ENCODE measurements at regions not wholly inside any gene's neighbourhood (a gene's known extent, or its start where the extent isn't known, plus 50 kb on each side); places are given as distances from the start of the nearest gene placed in this dataset.
"Not testable (repeated sequence)": the region's sequence is repeated elsewhere in the genome, so short reads cannot be mapped to it uniquely, and the experiment has no call there.

DNA sequence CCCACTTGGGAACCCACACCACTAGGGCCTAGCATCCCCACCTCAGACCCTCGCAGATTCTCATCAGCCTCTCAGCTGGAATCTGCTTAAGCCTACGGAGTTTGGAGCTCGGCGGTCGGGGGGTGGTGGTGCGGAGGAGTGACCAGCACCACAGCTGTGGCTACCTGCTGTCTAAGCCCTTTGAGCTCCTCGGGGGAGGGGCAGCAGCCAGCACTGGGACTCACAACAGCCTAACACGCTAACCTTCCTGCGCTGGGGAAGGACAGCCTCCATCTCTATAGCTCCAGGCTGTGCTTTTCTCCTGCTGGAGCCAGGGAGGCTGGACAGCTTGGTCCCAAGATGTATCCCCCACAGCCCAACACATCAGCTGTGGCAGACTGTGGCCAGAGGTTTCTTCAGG, 281.5 kb downstream of the USP46 start:
- DNase-seq (no peak), ATAC-seq (ENCODE audit: low read depth in 2 of 2) (no peak)
- Mint-ChIP-seq H3K27me3 (no peaks in the 10 kb centered on the region), H3K9me3 (peaks cover 0 to 5% (median 0%) of the 10 kb centered on the region in 7 donors), H3K4me3 (no peak overlapping the region), H3K27ac (no peak overlapping the region), H3K36me3 (no peaks in the 10 kb centered on the region), H3K4me1 (no peaks in the 10 kb centered on the region)
- no peak overlapping the region for H3K4me3 ChIP-seq (ENCODE audit: low read depth, low read length)
- H3K9me3 ChIP-seq (ENCODE audit: control insufficient read depth in 2 of 2, low read length in 2 of 2) = no peaks in the 10 kb centered on the region
- H3K27me3 ChIP-seq (ENCODE audit: control insufficient read depth, insufficient read depth, low read length) = no peaks in the 10 kb centered on the region
- H3K27ac ChIP-seq (ENCODE audit: insufficient read depth, low read length, poor library complexity, severe bottlenecking) = no peak overlapping the region
- no peaks in the 10 kb centered on the region for H3K4me1 ChIP-seq (ENCODE audit: control insufficient read depth, insufficient read depth, low read length, poor library complexity, severe bottlenecking)
- no peaks in the 10 kb centered on the region for H3K36me3 ChIP-seq (ENCODE audit: control insufficient read depth, insufficient read depth, low read length)

DNA sequence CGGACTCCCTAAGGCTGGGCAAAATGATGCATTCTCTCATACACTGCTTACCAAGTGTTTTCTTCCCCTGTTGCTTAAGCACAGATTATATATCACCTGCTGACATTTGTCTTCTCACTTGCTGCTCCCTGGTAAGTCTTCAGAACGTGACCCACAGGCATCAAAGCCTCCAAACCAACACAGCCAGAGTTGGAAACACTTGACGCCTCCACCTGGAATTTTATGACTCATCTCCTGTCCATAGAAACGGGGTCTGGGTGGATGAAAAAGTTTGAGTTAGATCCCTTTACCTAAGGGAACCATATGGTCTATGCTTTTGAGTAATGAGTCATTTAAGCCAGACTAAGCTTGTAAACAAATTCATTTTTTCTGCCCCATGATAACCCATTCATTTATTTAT, 251.6 kb downstream of the USP46 start:
- H3K4me1 ChIP-seq (ENCODE audit: control insufficient read depth, insufficient read depth, low read length, poor library complexity, severe bottlenecking) = no peaks in the 10 kb centered on the region
- Mint-ChIP-seq H3K27ac (peak overlapping the region in 1 of 3 donors; percentile 17), H3K4me1 (no peaks in the 10 kb centered on the region), H3K36me3 (no peaks in the 10 kb centered on the region), H3K27me3 (no peaks in the 10 kb centered on the region), H3K4me3 (no peak overlapping the region), H3K9me3 (peaks cover 0 to 14% (median 6%) of the 10 kb centered on the region in 7 donors)
- no peak overlapping the region for H3K4me3 ChIP-seq (ENCODE audit: low read depth, low read length)
- DNase-seq (no peak), ATAC-seq (ENCODE audit: low read depth in 2 of 2) (no peak)
- H3K9me3 ChIP-seq (ENCODE audit: control insufficient read depth in 2 of 2, low read length in 2 of 2) = peaks cover 2 to 11% of the 10 kb centered on the region in 2 experiments
- H3K27me3 ChIP-seq (ENCODE audit: control insufficient read depth, insufficient read depth, low read length) = no peaks in the 10 kb centered on the region
- H3K36me3 ChIP-seq (ENCODE audit: control insufficient read depth, insufficient read depth, low read length) = no peaks in the 10 kb centered on the region
- H3K27ac ChIP-seq (ENCODE audit: insufficient read depth, low read length, poor library complexity, severe bottlenecking) = no peak overlapping the region

DNA sequence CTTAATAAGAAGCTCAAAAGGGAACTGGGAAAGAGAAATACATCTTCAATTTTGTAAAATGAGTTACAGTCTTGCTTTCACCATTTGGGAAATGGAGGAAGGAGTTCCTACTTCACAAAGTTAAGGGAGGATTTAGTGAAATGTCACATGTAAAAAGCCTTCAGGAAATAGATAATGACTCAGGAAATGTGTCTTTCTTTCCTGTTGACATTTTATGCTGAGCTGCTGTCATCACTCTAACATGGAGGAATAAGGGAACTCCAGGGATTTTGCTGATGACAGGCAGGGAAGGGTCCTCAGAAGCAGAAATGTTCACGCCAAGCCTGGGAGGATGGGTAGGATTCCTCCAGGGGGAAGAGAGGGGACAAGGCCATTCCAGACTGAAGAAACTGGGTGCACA, 251.1 kb downstream of the USP46 start:
- Mint-ChIP-seq H3K4me1 (no peaks in the 10 kb centered on the region), H3K9me3 (peaks cover 0 to 15% (median 6%) of the 10 kb centered on the region in 7 donors), H3K4me3 (no peak overlapping the region), H3K36me3 (no peaks in the 10 kb centered on the region), H3K27me3 (no peaks in the 10 kb centered on the region), H3K27ac (no peak overlapping the region)
- Histone ChIP-seq H3K4me3 (ENCODE audit: low read depth, low read length) (no peak overlapping the region), H3K27ac (ENCODE audit: insufficient read depth, low read length, poor library complexity, severe bottlenecking) (no peak overlapping the region), H3K27me3 (ENCODE audit: control insufficient read depth, insufficient read depth, low read length) (no peaks in the 10 kb centered on the region), H3K36me3 (ENCODE audit: control insufficient read depth, insufficient read depth, low read length) (no peaks in the 10 kb centered on the region), H3K9me3 (ENCODE audit: control insufficient read depth in 2 of 2, low read length in 2 of 2) (peaks cover 2 to 11% of the 10 kb centered on the region in 2 experiments), H3K4me1 (ENCODE audit: control insufficient read depth, insufficient read depth, low read length, poor library complexity, severe bottlenecking) (no peaks in the 10 kb centered on the region)
- ATAC-seq (ENCODE audit: low read depth in 2 of 2) (no peak), DNase-seq (no peak)

DNA sequence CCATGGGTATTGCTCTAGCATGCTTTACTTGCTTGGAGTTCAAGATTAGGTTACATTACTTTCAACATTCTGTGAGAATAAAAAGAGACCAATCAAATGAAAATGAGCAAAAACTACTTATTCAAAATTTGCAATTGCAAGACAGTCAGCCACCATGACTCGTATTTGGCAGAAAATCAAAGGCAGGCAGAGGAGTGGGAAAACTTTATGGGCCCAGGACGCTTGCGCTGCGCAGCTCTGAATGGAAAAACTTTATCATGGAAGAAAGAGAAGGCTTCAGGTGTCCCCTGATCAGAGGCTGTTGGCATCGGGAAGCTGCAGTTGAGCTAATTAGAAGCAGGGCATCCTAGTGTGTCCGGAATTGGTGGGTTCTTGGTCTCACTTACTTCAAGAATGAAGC, 250.6 kb downstream of the USP46 start:
- Mint-ChIP-seq H3K27ac (no peak overlapping the region), H3K27me3 (no peaks in the 10 kb centered on the region)
- ATAC-seq (ENCODE audit: low read depth in 2 of 2) = no peak

DNA sequence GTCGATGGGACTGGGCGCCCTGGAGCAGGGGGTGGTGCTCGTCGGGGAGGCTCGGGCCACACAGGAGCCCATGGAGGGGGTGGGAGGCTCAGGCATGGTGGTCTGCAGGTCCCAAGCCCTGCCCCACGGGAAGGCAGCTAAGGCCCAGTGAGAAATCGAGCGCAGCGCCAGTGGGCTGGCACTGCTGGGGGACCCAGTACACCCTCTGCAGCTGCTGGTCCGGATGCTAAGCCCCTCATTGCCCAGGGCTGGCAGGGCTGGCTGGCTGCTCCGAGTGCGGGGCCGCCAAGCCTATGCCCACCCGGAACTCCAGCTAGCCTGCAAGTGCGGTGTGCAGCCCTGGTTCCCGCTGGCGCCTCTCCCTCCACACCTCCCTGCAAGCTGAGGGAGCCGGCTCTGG, 249.3 kb downstream of the USP46 start:
- not testable (repeated sequence) for DNase-seq; ATAC-seq (ENCODE audit: low read depth in 2 of 2); H3K27ac ChIP-seq (ENCODE audit: insufficient read depth, low read length, poor library complexity, severe bottlenecking); H3K27ac Mint-ChIP-seq; H3K4me1 ChIP-seq (ENCODE audit: control insufficient read depth, insufficient read depth, low read length, poor library complexity, severe bottlenecking); H3K4me1 Mint-ChIP-seq; H3K36me3 Mint-ChIP-seq; H3K27me3 Mint-ChIP-seq; H3K4me3 Mint-ChIP-seq; H3K27me3 ChIP-seq (ENCODE audit: control insufficient read depth, insufficient read depth, low read length); H3K4me3 ChIP-seq (ENCODE audit: low read depth, low read length); H3K36me3 ChIP-seq (ENCODE audit: control insufficient read depth, insufficient read depth, low read length)
- H3K9me3 ChIP-seq (ENCODE audit: control insufficient read depth in 2 of 2, low read length in 2 of 2) = peaks cover 2 to 11% of the 10 kb centered on the region in 2 experiments
- H3K9me3 Mint-ChIP-seq = peaks cover 0 to 18% (median 6%) of the 10 kb centered on the region in 7 donors

More for the DNA sequence above, 250.6 kb downstream of the USP46 start:
- no peak overlapping the region for H3K4me3 Mint-ChIP-seq
- peaks cover 0 to 16% (median 6%) of the 10 kb centered on the region in 7 donors for H3K9me3 Mint-ChIP-seq
- no peaks in the 10 kb centered on the region for H3K36me3 Mint-ChIP-seq
- no peak overlapping the region for H3K27ac ChIP-seq (ENCODE audit: insufficient read depth, low read length, poor library complexity, severe bottlenecking)
- DNase-seq = no peak
- H3K36me3 ChIP-seq (ENCODE audit: control insufficient read depth, insufficient read depth, low read length) = no peaks in the 10 kb centered on the region
- H3K27me3 ChIP-seq (ENCODE audit: control insufficient read depth, insufficient read depth, low read length) = no peaks in the 10 kb centered on the region
- no peaks in the 10 kb centered on the region for H3K4me1 ChIP-seq (ENCODE audit: control insufficient read depth, insufficient read depth, low read length, poor library complexity, severe bottlenecking)
- no peak overlapping the region for H3K4me3 ChIP-seq (ENCODE audit: low read depth, low read length)
- peaks cover 2 to 11% of the 10 kb centered on the region in 2 experiments for H3K9me3 ChIP-seq (ENCODE audit: control insufficient read depth in 2 of 2, low read length in 2 of 2)
- no peaks in the 10 kb centered on the region for H3K4me1 Mint-ChIP-seq

DNA sequence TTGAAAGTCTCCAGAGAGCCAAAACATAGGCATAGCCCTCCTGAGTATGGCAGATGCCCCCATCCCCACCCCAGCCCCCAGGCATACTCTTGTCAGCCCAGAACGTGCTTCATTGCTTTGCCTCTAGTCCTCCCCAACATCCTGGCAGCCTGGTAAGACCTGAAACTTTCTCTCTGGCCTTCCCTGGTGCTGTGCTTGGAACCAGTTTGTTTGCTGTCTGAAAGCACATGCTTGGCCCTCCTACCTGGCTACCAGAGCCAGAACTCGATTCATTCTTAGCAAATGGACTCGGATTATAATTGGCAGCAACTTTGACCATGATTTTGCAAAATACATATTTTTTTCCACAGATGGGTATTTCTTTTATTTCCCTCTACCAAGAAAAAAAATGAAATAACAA, 248.1 kb downstream of the USP46 start:
- no peaks in the 10 kb centered on the region for H3K4me1 Mint-ChIP-seq
- H3K36me3 Mint-ChIP-seq = no peaks in the 10 kb centered on the region
- no peak overlapping the region for H3K27ac Mint-ChIP-seq
- no peak for ATAC-seq (ENCODE audit: low read depth in 2 of 2)
- Histone ChIP-seq H3K9me3 (ENCODE audit: control insufficient read depth in 2 of 2, low read length in 2 of 2) (peaks cover 2 to 11% of the 10 kb centered on the region in 2 experiments), H3K4me3 (ENCODE audit: low read depth, low read length) (no peak overlapping the region), H3K36me3 (ENCODE audit: control insufficient read depth, insufficient read depth, low read length) (no peaks in the 10 kb centered on the region), H3K27me3 (ENCODE audit: control insufficient read depth, insufficient read depth, low read length) (no peaks in the 10 kb centered on the region), H3K4me1 (ENCODE audit: control insufficient read depth, insufficient read depth, low read length, poor library complexity, severe bottlenecking) (no peaks in the 10 kb centered on the region), H3K27ac (ENCODE audit: insufficient read depth, low read length, poor library complexity, severe bottlenecking) (no peak overlapping the region)
- no peaks in the 10 kb centered on the region for H3K27me3 Mint-ChIP-seq
- peaks cover 0 to 18% (median 6%) of the 10 kb centered on the region in 7 donors for H3K9me3 Mint-ChIP-seq
- no peak overlapping the region for H3K4me3 Mint-ChIP-seq
- DNase-seq = no peak

DNA sequence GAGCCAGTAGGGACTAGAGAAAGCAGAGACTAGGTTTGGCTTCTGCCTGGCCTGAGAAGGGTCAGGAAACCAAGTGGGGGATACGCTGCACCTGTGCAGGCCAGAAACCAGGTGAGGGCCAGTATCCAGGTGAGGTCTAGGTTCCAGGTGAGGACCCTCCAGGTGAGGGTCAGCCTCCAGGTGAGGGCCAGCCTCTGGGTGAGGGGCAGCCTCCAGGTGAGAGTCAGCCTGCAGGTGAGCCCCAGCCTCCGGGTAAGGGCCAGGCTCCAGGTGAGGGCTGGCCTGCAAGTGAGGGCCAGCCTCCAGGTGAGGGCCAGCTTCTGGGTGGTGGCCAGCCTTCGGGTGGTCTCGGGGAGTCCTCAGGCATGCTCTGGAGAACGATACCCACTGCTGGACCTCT, 238.8 kb downstream of the USP46 start:
- H3K4me3 Mint-ChIP-seq = no peak overlapping the region
- peaks cover 0 to 3% (median 0%) of the 10 kb centered on the region in 4 donors for H3K4me1 Mint-ChIP-seq
- H3K4me3 ChIP-seq (ENCODE audit: low read depth, low read length) = no peak overlapping the region
- H3K36me3 Mint-ChIP-seq = no peaks in the 10 kb centered on the region
- H3K27ac ChIP-seq (ENCODE audit: insufficient read depth, low read length, poor library complexity, severe bottlenecking) = no peak overlapping the region
- H3K9me3 ChIP-seq (ENCODE audit: control insufficient read depth in 2 of 2, low read length in 2 of 2) = no peaks in the 10 kb centered on the region
- no peak overlapping the region for H3K27ac Mint-ChIP-seq
- ATAC-seq (ENCODE audit: low read depth in 2 of 2) = no peak
- no peaks in the 10 kb centered on the region for H3K4me1 ChIP-seq (ENCODE audit: control insufficient read depth, insufficient read depth, low read length, poor library complexity, severe bottlenecking)
- H3K9me3 Mint-ChIP-seq = peaks cover 0 to 5% (median 1%) of the 10 kb centered on the region in 7 donors
- H3K27me3 ChIP-seq (ENCODE audit: control insufficient read depth, insufficient read depth, low read length) = no peaks in the 10 kb centered on the region
- no peaks in the 10 kb centered on the region for H3K36me3 ChIP-seq (ENCODE audit: control insufficient read depth, insufficient read depth, low read length)
- H3K27me3 Mint-ChIP-seq = no peaks in the 10 kb centered on the region
- no peak for DNase-seq

DNA sequence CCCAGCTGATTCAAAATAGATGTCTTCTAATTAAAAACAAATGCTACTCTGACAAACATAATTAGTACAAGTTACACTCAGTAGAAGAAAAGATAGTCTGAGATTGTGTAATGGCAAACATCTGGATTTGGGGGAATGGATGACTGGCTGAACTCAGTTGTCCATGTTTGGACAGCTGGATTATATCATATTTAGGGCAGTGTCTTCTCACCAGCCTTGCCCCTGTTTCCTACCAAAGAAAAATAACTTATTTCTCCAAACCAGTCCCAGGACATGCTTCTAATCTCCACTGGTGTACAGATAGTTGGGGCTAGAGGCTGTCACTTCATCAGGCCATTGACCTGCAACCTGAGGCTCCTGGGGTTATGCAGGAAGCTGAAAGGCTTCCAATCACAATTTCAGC, 237.3 kb downstream of the USP46 start:
- no peaks in the 10 kb centered on the region for H3K27me3 ChIP-seq (ENCODE audit: control insufficient read depth, insufficient read depth, low read length)
- no peaks in the 10 kb centered on the region for H3K9me3 ChIP-seq (ENCODE audit: control insufficient read depth in 2 of 2, low read length in 2 of 2)
- H3K36me3 ChIP-seq (ENCODE audit: control insufficient read depth, insufficient read depth, low read length) = no peaks in the 10 kb centered on the region
- Mint-ChIP-seq H3K27ac (no peak overlapping the region), H3K4me1 (peaks cover 0 to 3% (median 0%) of the 10 kb centered on the region in 4 donors), H3K27me3 (no peaks in the 10 kb centered on the region), H3K36me3 (no peaks in the 10 kb centered on the region), H3K9me3 (peaks cover 0 to 5% (median 1%) of the 10 kb centered on the region in 7 donors), H3K4me3 (no peak overlapping the region)
- no peaks in the 10 kb centered on the region for H3K4me1 ChIP-seq (ENCODE audit: control insufficient read depth, insufficient read depth, low read length, poor library complexity, severe bottlenecking)
- no peak for DNase-seq
- no peak overlapping the region for H3K27ac ChIP-seq (ENCODE audit: insufficient read depth, low read length, poor library complexity, severe bottlenecking)
- ATAC-seq (ENCODE audit: low read depth in 2 of 2) = no peak
- no peak overlapping the region for H3K4me3 ChIP-seq (ENCODE audit: low read depth, low read length)

Data from CD4-positive, CD25-positive, alpha-beta regulatory T cell (primary cell).